Nephron progenitor cell (in vitro differentiated cells): ENCODE measurements at regions not wholly inside any gene's neighbourhood (a gene's known extent, or its start where the extent isn't known, plus 50 kb on each side); places are given as distances from the start of the nearest gene placed in this dataset.
"Not testable (repeated sequence)": the region's sequence is repeated elsewhere in the genome, so short reads cannot be mapped to it uniquely, and the experiment has no call there.

Experiments
- DNase-seq: peaks from one replicate; pipeline ENCODE4 v3.0.0; 2021
- H3K27ac Mint-ChIP-seq: 2 replicates; pipeline ENCODE4 v1.8.0; 2021; ENCODE audit warnings: mild to moderate bottlenecking, moderate library complexity, mixed read lengths
- H3K27me3 Mint-ChIP-seq: 2 replicates; pipeline ENCODE4 v1.8.0; 2021; ENCODE audit warnings: mild to moderate bottlenecking, low read depth, mixed read lengths; ENCODE audit not compliant: poor library complexity
- H3K36me3 Mint-ChIP-seq: 2 replicates; pipeline ENCODE4 v1.8.0; 2021; ENCODE audit warnings: low read depth, mixed read lengths
- H3K4me1 Mint-ChIP-seq: 2 replicates; pipeline ENCODE4 v1.8.0; 2021; ENCODE audit warnings: mixed read lengths
- H3K4me3 Mint-ChIP-seq: 2 replicates; pipeline ENCODE4 v1.8.0; 2021; ENCODE audit warnings: mild to moderate bottlenecking, moderate library complexity, mixed read lengths
- H3K9me3 Mint-ChIP-seq: 2 replicates; pipeline ENCODE4 v1.8.0; 2021; ENCODE audit warnings: mild to moderate bottlenecking, moderate library complexity, mixed read lengths
- CTCF ChIP-seq: fragments of 200-600 bp; sonication (generic); IDR thresholded peaks from 2 replicates; pipeline ENCODE4 v1.5.0; 2021; ENCODE audit warnings: antibody characterized with exemption

GRCh38 chr1:228953207-228953606 lies 217.9 kb downstream of the RHOU start:
- Mint-ChIP-seq H3K4me1 (peaks cover 16% of the 10 kb centered on the region), H3K4me3 (no peak overlapping the region), H3K27me3 (peaks cover 5% of the 10 kb centered on the region), H3K36me3 (peaks cover 6% of the 10 kb centered on the region), H3K27ac (no peak overlapping the region), H3K9me3 (peaks cover 15% of the 10 kb centered on the region)
- no peak for DNase-seq
- TF ChIP-seq CTCF = no peak

GRCh38 chr1:228953808-228954207 lies 218.5 kb downstream of the RHOU start:
- not testable (repeated sequence) for H3K36me3 Mint-ChIP-seq, H3K27ac Mint-ChIP-seq, DNase-seq, H3K27me3 Mint-ChIP-seq, H3K4me3 Mint-ChIP-seq
- Mint-ChIP-seq H3K4me1 (peaks cover 21% of the 10 kb centered on the region), H3K9me3 (peaks cover 15% of the 10 kb centered on the region)

- peaks cover 6% of the 10 kb centered on the region for H3K36me3 Mint-ChIP-seq
- H3K4me3 Mint-ChIP-seq = no peak overlapping the region
- H3K27ac Mint-ChIP-seq = no peak overlapping the region
- DNase-seq = no peak
- H3K4me1 Mint-ChIP-seq = peaks cover 26% of the 10 kb centered on the region
- TF ChIP-seq CTCF = no peak
- H3K27me3 Mint-ChIP-seq = peaks cover 5% of the 10 kb centered on the region
- H3K9me3 Mint-ChIP-seq = peaks cover 15% of the 10 kb centered on the region
These were observed 220.4 kb downstream of the RHOU start for GRCh38 chr1:228955691-228956090.

GRCh38 chr1:228956864-228957263 lies 221.6 kb downstream of the RHOU start:
- Mint-ChIP-seq H3K9me3 (peaks cover 15% of the 10 kb centered on the region), H3K4me1 (peaks cover 26% of the 10 kb centered on the region), H3K36me3 (peaks cover 6% of the 10 kb centered on the region), H3K27ac (no peak overlapping the region), H3K4me3 (no peak overlapping the region), H3K27me3 (peaks cover 8% of the 10 kb centered on the region)
- no peak for TF ChIP-seq CTCF
- DNase-seq = no peak

- TF ChIP-seq CTCF = no peak
- DNase-seq = no peak
These were observed 222.3 kb downstream of the RHOU start for GRCh38 chr1:228957535-228957934.

GRCh38 chr1:228958121-228958520 lies 222.8 kb downstream of the RHOU start:
- peaks cover 26% of the 10 kb centered on the region for H3K4me1 Mint-ChIP-seq
- H3K9me3 Mint-ChIP-seq = peaks cover 19% of the 10 kb centered on the region
- no peak for TF ChIP-seq CTCF
- peaks cover 6% of the 10 kb centered on the region for H3K36me3 Mint-ChIP-seq
- H3K27me3 Mint-ChIP-seq = peaks cover 11% of the 10 kb centered on the region
- H3K27ac Mint-ChIP-seq = no peak overlapping the region
- no peak for DNase-seq
- no peak overlapping the region for H3K4me3 Mint-ChIP-seq

More at GRCh38 chr1:228957535-228957934, 222.3 kb downstream of the RHOU start:
- H3K36me3 Mint-ChIP-seq = peaks cover 6% of the 10 kb centered on the region
- peaks cover 15% of the 10 kb centered on the region for H3K9me3 Mint-ChIP-seq
- no peak overlapping the region for H3K4me3 Mint-ChIP-seq
- H3K4me1 Mint-ChIP-seq = peaks cover 26% of the 10 kb centered on the region
- H3K27me3 Mint-ChIP-seq = peaks cover 11% of the 10 kb centered on the region
- H3K27ac Mint-ChIP-seq = no peak overlapping the region
